NCI-H1092 treated with DMSO at 0.1 percent for 48 hours (cell line): ENCODE measurements at regions not wholly inside any gene's neighbourhood (a gene's known extent, or its start where the extent isn't known, plus 50 kb on each side); places are given as distances from the start of the nearest gene placed in this dataset.
"Not testable (repeated sequence)": the region's sequence is repeated elsewhere in the genome, so short reads cannot be mapped to it uniquely, and the experiment has no call there.

Source experiments
- DNase-seq: peaks from one replicate; lab custom pipeline; 2025; lab: John Stamatoyannopoulos, UW

DNA sequence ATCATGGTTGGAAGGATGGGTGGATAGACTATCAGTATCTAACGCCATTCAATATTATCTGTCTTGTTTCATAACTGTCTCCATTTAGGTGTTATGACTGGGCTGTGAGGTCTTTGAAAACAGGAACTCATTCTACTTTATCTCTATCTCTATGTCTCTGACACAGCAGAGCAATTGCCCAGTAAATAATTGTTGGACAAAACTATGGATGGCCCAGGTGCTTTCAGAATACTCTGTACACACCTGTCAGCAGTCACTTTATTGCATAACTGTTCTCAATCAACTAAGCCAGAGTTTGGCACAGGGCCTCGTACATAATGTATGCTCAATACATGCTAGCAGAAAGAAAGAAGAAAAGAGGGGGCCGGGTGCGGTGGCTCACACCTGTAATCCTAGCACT, 210.3 kb downstream of the OPA1 start:
- DNase-seq, result no peak

DNA sequence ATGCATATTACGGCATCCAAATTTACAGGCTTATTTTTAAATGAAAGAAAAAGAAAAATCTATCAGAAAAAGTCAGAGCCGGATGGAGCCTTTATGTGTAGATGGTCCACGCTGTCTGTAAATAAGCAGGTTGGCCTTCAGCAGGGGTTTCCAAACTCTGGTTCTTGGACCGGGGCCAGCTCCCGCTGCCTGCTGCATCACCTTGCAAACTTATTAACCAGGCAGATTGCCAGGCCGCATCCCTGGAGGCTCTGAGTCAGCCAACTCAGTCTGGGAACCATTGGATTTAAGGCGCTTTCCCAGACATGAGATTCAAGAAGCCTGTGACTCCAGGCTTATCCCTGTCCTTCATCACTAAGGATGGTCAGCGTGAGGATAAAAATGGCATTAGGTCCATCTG, 212.4 kb downstream of the OPA1 start:
- peak; percentile 84 for DNase-seq

DNA sequence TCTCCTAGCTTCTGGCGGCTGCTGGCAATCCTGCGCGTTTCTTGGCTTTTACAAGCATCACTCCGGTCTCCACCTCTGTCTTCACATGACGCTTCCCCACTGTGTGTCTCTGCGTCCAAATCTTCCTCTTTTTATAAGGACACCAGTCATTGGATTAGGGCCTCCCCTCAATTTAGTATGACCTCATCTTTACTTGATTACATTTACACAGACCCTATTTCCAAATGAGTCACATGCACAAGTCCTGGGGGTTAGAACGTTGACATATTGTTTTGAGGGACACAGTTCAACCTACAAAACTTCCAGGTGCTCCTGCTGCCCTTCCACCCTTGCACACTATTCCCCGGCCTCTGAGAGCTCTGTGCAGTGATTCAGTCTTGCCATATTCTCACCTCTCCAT, 215.3 kb downstream of the OPA1 start:
- DNase-seq, result no peak

DNA sequence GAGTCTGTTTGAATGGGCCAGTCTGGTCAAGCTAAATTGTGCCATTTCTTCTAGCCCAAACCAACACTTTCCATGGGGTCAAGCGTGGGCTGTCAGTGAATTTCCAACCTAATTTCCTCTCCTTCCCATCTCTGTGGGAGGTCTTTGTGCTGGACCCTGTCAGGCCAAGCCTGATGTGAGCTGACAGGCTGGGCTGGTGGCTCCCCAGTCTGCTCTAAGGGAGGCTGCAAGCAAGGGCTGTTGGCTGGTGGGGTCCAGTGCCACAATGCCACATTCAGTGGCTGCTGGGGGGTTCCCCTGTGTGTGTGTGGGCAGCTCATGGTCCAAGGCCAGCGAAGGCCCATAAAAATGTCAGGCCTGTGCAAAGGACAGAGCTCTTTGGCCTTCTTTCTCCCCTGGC, 216.1 kb downstream of the OPA1 start:
- DNase-seq, result no peak

DNA sequence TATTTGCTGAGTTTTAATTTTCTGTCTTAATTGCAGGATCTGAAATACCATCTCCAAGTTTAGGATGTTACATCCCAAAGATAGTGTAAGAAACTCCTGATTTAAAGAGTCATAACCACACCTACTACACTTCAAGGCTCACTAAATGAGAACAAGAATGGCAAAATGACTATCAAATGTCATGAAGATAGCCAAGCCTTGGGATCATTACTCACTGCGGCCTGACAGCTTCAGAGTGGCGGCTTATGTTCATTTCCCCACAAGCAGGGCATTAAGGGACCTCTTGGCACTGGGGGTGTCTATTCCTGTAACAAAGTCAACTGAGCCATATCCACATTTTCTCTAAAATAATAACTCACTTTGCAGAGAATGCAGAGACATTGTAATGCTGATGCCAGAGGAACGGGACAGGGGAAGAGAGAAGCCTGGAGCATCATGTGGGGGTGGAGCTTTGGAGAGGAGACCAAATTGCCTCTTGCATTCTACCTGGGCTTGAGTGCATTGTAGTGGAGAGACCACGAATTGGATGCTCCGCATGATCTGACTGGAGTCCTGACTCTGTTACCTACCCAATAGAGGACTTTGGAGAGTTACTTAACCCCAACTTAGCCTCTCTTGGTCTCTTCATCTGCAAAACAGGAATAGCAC, 219.2 kb downstream of the OPA1 start:
- no peak for DNase-seq

DNA sequence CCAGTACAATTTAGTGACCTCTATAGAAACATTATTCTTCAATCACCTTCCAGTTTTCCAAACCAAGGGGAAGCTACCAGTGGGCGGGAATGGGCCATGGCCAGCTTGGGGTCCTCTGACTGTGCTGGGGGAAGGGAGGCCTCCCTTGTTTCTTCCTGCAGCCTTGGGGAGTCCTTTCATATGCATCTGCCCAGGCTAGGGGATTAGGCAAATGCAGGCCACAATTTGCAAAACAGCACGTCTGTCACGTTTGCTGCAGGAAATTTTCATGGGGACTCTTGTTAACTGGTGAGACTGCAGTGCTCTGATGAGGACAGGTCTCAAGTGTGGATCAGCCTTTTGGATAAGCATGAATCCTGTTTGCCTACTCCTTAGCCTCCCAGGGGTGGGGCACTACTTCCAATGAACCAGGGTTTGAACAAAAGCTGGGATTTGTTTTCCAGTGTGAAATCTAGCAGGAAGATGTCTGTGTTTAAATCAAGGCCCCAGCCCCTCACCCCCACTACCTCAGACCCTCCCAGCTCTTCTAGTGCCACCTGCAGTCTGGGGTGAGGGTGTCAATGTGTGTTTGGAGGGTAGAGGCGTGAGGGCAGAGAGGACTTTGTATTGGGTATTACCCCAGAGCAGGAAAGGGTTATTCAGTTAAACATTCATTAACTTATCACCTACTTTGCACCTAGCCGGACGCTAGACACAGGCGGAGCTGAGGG, 219.9 kb downstream of the OPA1 start:
- DNase-seq, result no peak

DNA sequence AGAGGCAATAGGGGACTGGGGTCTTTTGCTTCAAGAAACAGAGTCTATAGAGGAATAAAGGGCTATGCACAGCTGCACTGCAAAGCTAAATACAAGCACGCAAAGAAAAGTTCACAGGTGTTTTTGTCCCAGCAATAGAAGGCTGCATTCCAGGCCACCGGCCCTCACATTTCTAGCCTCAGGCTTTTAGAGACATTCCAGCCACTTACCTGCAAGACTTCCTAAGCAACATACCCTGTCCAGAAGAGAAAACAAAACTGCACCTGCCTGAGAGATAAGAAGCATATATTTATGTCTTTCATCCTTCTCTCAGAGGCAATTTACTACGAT, 220.5 kb downstream of the OPA1 start:
- DNase-seq, result no peak

DNA sequence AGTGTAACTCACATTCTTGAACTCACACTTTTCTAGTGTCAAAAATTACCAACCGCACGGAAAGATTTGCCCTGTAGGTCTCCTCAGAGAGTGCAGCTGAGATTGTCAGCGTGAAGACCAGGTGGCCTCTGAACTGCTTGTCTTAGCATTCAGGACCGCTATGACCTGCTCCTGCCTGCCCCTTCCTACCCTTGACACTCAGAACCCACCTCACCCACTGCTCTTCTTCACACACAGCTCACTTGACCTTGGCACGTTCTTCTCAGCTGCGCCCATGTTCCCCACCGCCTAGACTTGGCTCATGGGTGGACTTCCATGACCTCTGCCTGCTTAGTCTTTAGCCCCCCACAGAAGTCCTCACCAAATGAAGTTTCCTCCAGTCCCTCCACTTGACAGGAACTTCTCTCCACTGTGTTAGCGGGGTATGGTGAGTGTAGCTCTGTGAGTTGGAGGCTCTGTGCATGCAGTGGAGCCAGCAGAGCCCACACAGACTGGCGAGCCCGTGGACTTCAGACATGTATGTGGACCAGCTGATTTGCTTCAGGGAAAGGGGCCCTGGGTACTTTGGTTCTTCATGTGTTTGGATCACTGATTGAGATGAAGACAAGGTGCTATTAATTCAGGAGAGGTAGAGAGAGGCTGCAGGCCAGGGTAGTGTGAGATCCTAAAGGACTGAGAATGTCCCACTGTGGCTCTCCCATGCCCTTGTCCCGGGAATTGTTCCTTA, 221.3 kb downstream of the OPA1 start:
- DNase-seq, result no peak

DNA sequence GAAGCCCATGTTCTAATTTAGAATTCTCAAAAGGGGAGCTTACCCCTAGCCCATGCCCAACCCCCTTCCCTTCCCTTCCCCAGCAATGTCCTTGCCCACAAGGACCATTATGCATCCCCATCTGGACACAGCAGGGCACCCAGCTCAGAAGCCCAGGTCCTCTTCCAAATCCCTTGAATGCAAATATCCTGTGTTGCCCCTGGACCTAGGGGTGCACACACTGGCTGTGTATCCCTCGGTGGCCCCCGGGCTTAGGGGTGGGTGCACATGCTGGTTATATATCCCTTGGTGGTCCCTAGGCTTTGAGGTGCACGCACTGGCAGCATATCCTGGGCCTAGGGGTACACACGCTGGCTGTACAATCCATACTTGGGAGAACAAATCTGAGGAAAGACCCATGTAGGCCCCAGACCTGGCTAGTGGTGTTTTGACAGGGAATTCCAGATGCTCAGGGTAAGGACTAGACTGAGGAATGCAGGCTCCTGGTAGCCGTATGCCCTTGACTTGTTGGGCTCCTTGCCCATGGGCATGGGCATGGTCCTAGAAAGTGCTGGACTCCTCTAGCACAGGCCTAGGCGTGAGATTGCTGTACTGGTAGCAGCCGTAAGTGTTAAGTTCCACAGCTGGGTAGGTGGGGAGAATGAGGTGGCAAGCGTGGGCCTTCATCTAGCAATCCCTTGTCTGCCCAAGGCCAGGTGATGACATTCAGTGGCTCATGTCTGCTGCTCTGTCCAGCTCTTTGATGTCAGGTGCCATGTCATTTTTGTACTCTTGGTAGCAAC, 222.4 kb downstream of the OPA1 start:
- no peak for DNase-seq

DNA sequence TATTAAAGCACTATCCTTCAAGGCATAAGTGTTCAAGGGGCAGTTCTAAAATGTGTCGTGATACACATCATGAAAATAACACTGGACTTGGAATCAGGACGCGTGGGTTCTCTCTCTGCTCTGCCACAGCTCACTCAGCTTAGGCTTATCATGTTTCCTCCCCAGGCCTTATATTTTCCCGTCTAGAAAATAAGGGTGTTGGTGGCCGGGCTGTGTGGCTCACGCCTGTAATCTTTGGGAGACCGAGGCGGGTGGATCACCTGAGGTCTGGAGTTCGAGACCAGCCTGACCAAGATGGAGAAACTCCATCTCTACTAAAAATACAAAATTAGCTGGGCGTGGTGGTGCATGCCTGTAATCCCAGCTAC, 223.0 kb downstream of the OPA1 start:
- no peak for DNase-seq

DNA sequence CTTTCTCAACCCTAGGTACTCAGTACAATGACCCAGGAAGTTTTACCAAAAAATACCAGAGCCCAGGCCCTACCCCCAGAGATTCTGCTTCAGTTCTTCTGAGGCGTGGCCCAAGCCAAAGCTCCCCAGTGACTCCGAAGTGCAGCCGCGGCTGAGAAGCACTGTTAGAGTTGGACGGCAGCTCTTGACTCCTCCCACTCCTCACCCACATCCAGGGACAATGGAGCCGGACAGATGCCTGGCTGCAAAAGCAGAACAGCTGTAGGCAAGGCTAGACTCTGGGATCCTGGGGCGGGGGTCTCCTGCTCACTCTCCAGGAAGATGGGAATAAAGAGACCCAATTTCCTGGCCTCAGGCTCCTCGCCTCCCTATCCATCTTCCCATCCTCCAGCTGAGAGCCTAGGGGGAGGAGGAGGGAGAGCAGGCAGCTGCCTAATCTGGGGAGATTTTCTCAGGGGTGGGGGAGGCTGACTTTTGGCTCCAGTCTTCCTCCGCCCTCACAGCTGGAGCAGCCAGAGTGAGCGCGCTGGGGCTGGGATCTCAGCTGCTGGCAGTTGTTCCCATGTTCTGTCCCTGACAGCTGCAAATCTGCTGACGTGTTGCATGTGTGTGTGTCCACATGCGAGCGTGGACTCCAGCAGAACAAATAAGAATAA, 223.8 kb downstream of the OPA1 start:
- DNase-seq, result peak; percentile 84

DNA sequence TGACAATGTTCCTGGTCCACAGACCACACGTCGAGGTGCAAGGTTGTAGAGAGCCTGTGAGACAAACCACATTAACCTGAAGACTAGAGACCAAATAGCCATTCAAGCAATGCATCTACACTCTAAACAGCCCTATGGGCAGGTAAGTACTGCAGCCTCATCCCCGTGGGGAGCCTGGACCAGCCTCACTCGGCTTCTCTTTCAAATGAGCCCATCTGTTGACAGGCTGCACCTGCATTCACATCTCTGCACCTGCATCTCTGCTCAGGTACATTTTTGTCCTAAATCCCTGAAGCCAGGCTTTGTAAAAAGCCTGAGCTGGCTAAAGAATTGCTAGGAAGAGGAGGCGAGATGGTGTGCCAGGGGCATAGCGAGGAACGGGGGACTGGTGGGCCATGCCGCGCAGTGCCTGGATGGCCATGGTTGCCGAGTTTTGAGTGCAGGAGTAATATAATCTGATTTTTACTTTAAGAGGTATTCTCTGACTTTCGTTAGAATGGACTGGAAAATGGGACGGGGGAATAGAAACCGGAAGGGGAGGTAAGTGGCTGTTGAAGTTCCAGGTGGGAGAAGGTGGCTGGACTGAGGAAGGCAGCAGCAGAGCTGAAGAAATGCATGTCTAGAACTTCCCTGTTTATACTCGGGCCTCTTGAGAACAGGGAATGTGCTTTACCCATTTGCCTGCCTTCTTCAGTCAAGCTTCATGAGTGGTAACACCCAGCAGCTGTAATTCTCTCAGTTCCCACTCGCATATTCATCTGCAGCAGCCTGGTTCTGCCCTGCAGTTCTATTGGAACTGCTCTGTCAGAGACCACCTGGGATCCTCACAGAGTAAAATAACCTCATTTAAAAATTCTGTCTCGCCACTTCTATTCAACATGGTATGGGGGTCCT, 226.4 kb downstream of the OPA1 start:
- DNase-seq, result no peak

DNA sequence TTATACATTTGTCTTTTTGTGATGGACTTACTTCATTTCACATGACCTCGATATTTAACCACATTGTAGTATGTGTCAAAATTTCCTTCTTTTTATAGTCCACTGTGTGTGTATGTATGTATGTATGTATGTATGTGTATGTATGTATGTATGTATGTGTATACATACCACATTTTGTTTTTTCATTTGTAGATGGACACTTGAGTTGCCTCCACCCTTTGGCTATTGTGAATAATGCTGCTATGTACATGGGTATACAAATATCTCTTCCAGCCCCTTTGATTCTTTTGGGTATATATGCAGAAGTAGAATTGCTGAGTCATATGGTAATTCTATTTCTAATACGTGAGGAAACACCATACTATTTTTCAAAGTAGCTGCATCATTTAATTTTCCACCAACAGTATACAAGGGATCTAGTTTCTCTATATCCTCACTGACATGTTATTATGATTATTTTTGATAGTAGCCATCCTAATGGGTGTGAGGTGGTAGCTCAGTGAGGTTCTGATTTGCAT, 228.2 kb downstream of the OPA1 start:
- no peak for DNase-seq

DNA sequence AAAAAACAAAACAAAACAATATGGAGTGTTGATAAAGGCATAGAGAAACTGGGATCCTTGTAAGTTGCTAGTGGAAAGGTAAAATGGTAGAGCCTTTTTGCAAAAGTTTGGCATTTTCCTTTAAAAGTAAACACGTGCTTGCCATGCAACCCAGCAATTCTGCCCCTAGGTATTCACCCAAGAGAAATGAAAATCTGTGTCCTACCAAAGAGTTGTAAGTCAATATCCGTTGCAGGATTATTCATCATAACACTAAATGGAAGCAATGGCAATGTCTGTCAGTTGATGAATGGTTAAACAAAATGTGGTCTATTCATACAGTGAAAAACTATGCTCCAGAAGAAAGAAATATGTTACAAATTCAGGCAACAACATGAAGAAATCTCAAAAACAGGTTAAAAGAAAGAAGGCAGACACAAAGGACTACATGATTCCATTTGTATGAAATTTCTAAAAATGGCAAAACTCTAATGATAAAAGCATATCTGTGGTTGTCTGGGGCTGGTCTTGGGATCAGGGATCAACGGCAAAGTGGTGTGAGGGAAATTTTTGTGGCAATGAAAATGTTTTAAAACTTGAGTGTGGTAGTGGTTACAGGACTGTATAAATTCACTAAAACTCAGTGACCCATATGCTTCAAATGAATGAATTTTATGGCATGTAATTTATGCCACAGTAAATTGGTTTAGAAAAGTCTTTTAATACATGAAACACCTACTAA, 229.6 kb downstream of the OPA1 start:
- DNase-seq, result no peak

DNA sequence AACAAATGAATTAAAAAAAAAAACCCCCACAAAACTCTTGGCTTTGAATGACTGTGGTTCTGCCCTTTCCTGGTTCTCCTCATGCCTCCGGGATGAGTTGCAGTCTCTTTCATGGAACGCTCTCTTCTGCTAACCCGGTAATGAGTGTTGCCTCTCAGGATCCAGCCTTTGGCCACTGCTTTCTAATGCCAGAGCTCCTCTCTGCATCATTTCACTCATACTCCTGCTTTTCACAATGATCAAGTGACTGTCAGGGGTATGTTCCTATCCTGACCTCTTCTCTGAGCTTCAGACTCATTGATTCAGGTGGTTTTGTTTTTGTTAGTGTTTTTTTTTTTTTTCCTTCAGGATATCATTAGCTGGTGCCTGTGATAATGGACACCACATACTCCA, 230.2 kb downstream of the OPA1 start:
- not testable (repeated sequence) for DNase-seq

DNA sequence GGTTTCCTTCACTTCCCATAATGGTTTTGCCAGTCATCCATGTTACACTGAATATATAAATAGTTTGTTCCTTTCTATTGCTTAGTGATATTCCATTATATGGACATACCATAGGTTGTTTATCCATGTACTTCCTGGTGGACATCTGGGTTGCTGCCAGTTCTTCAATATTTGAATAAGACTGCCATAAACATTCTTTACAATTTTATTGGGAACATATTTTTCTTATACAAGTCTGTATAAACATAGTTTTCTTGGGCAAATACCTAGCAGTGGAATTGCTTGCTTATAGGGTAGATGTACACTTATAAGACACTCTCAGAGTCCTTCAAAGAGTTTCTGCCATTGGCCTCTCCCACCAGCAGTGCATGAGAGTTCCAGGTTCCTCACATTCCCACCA, 231.4 kb downstream of the OPA1 start:
- no peak for DNase-seq

DNA sequence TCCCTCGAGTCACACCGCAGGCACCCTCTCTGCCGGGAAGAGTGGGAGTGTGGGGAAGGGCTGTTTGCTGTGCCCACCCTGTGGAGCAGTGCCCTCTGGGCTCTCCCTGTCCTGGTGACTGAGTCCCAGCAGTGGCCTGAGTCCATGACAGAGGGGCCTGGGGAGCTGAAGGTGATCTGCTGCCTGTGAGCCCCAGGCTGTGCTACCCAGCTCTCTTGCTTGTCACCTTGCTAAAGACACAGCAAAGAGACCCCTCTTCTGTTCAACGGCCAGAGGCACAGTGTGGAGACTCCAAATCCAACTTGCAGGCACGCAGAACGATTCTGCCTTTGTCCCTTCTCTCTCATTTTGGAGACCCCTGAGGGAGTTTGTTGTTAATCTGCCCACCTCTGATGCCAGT, 232.6 kb downstream of the OPA1 start:
- no peak for DNase-seq

DNA sequence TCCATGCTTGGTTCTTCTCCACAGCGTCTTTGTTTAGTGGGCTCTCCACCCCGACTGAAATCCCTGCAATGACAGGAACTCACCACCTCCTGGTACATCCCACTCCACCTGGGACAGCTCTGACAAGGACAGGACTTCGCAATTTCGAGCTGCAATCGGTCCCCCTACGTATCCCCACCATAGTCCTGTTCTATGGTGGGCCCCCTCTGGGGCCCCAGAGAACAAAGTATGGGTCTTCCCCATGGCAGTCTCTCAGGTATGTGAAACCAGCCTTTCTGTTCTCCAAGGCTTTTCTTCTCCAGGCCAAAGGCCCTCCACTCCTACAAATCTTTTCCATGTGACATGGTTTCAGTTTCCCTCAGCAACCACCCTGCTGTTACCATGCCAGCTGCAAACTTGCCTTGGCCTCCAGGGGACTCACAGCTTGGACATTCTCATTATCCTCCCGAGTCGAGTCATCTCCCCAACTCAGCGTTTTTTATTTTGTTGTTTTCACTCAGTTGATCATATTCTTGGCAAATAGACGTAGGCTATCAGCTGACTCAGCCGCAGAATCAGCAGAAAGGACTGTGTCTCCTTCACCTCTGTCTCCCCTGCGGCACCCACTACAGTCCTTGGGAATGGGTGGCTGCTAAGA, 233.3 kb downstream of the OPA1 start:
- no peak for DNase-seq

DNA sequence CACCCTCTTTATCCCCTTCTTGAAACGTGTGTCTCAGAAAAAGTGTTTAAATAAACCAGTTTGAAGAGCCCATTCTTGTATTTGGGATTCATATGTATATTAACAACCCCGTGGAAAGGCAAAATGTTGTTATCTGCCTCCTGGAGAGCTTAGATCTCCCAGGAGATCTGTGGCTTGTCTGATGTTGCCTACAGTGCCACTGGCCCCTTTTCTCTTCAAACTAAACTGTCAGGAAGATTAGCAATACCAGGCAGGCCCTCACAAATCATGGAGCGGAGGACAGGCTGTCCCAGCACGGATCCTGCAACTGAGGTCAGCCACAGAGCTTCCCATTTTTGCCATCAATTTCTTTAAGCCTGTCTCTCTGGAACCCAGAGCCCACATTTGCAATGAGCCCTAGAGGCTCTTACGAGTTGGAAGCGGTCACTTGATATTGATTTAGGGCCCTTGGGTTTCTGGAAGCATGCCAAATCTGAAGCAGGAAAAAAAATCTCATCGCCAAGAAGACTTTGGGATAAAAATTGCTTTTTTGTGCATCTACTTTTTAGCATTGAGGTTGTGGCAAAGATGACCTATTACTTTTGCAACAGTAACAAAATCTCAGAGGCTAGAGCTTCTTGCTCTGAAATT, 234.1 kb downstream of the OPA1 start:
- DNase-seq, result no peak
